DMS79 treated with DMSO at 0.1 percent for 48 hours (cell line): ENCODE measurements at regions not wholly inside any gene's neighbourhood (a gene's known extent, or its start where the extent isn't known, plus 50 kb on each side); places are given as distances from the start of the nearest gene placed in this dataset.

Experiments
- DNase-seq: peaks from one replicate; lab custom pipeline; 2025; lab: John Stamatoyannopoulos, UW

- no peak for DNase-seq
Observed at GRCh38 chr2:120401275-120402066, 55.5 kb downstream of the INHBB start.

- DNase-seq, result no peak
Observed at GRCh38 chr2:120402067-120402433, 56.1 kb downstream of the INHBB start.

- DNase-seq, result no peak
Observed at GRCh38 chr2:120402508-120402907, 56.6 kb downstream of the INHBB start.

GRCh38 chr2:120403261-120403660 is 57.3 kb downstream of the INHBB start:
- DNase-seq, result no peak

- no peak for DNase-seq
Observed at GRCh38 chr2:120403676-120404075, 57.7 kb downstream of the INHBB start.

- no peak for DNase-seq
Observed at GRCh38 chr2:120404274-120404673, 58.3 kb downstream of the INHBB start.

GRCh38 chr2:120404941-120405758 is 59.2 kb downstream of the INHBB start:
- DNase-seq, result no peak

GRCh38 chr2:120405759-120406099 is 59.8 kb downstream of the INHBB start:
- no peak for DNase-seq

- DNase-seq, result no peak
Observed at GRCh38 chr2:120406566-120406965, 60.6 kb downstream of the INHBB start.

- DNase-seq, result no peak
Observed at GRCh38 chr2:120410487-120410886, 64.6 kb downstream of the INHBB start.

GRCh38 chr2:120415060-120415459 is 69.1 kb downstream of the INHBB start:
- no peak for DNase-seq

- no peak for DNase-seq
Observed at GRCh38 chr2:120415728-120416509, 70.0 kb downstream of the INHBB start.

- no peak for DNase-seq
Observed at GRCh38 chr2:120418174-120418787, 72.3 kb downstream of the INHBB start.

- DNase-seq, result no peak
Observed at GRCh38 chr2:120419073-120419472, 73.1 kb downstream of the INHBB start.

GRCh38 chr2:120419955-120420354 is 74.0 kb downstream of the INHBB start:
- DNase-seq, result no peak

GRCh38 chr2:120421126-120421829 is 75.3 kb downstream of the INHBB start:
- DNase-seq, result no peak

GRCh38 chr2:120421830-120422175 is 75.9 kb downstream of the INHBB start:
- no peak for DNase-seq

- no peak for DNase-seq
Observed at GRCh38 chr2:120422465-120423160, 76.7 kb downstream of the INHBB start.

GRCh38 chr2:120423167-120423943 is 77.4 kb downstream of the INHBB start:
- no peak for DNase-seq

GRCh38 chr2:120424274-120424796 is 78.4 kb downstream of the INHBB start:
- DNase-seq, result no peak
